GM19324 (cell line): ENCODE measurements at regions not wholly inside any gene's neighbourhood (a gene's known extent, or its start where the extent isn't known, plus 50 kb on each side); places are given as distances from the start of the nearest gene placed in this dataset.

Experiments used
- ATAC-seq: cut with Tn5 transposase; IDR thresholded peaks from one replicate; pipeline ENCODE4 v1.9.1; 2021; ENCODE audit warnings: mild to moderate bottlenecking, moderate library complexity; ENCODE audit not compliant: unreplicated experiment, low FRiP score

DNA sequence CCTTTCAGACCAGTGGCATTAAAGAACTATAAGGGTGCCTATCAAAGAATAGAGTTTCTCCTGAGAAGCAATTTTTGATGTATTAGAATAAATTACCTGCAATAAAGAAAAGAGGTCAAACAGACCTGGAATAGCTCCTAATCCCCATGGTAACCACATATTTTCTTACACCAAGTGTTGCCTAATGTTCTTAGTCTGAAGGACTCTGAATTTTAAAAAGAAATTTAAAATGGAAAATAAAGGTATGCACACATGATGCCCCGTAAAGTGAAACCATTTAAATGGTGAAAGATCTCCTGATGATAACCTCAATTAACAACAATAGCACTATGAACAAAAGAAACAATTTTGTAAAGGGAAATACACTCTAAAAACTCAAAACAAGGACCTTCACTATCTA lies 55.1 kb upstream of the LOC128125822 start:
- ATAC-seq: no peak

DNA sequence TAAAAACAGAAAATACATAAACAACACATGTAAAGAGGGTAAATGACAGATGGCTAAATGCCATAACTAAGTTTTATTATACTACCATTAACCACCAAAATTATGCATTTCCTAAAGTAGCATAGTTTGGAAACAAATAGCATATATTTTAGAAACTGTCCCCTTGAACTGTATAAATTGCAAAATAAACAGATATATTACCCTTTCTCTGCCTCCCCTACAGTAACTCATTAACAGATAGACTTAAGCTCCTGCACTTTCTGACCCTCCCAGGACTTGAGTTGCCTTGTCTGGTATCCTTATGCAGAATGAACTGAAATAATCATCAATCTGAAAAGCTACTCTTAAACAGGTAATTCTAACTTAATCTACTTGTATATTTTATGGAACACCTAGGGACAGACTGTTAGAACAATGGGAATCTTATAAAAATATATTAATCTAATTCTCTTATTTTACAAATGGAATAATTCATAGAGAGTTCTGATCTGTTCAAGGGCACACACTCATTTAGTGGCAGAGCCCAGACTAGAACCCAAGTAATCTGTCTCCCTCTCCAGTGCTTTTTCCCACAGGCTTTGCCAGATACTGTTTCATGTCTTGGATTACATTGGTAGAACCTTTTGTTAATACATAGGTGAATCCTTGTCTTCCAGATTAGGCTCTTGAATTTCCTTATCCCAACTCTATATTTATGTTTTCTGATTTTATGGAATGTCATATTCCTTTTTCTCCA lies 50.6 kb upstream of the LOC128125822 start:
- ATAC-seq: no peak
